GM18868 (cell line): ENCODE measurements at regions not wholly inside any gene's neighbourhood (a gene's known extent, or its start where the extent isn't known, plus 50 kb on each side); places are given as distances from the start of the nearest gene placed in this dataset.

Experiments
- ATAC-seq: cut with Tn5 transposase; IDR thresholded peaks from one replicate; pipeline ENCODE4 v1.9.1; 2021; ENCODE audit warnings: mild to moderate bottlenecking, moderate library complexity; ENCODE audit not compliant: unreplicated experiment

- no peak for ATAC-seq
These were observed 168.8 kb upstream of the TOPAZ1 start for GRCh38 chr3:44072601-44073540.

DNA sequence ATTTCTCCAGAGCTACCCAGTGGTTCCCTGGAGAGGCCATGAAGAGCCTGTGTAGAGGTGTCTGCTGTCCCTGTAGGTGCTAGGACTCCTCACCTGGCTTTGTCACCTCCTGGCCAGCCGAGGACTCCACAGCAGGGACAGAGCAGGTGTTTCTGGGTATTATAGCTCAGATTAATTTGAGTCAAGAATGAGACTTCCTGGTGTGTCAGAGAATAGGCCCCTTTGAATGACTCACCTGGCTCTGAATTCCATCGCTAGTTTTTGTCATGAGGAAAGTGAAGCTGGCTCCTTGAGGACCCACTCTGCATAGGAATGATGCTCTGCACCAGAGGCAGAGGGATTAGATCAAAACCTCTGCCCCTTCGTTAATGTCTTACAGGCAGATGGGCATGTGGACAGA is 167.5 kb upstream of the TOPAZ1 start:
- no peak for ATAC-seq

DNA sequence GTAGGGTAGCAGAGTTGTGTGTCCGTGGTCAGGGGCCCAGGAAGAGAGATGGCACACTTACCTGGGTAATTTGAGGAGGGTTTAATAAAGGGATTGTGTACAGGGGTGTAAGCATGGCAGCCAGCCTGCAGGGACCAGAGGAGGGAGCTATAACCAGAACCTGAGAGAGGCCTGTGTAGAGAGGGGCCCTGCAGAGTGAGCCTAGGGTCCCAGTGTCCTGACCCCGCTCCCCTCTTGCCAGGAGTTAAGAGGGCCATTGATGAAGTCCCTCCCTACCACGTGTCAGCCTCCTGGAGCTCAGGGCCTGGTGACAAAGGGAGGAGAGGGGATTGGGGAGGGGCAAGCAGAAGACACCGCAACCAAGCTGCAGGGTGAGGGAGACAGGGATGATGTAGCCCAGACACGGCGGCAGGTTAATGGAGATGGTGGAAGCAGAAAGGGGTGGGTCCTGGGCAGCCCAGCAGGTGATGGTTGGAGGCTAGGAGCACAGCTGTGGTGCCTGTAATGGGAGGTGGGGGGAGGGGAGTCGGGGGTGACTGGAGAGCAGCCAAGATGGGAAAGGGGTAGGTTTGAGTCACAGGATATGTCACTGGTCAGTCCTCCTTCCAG is 165.4 kb upstream of the TOPAZ1 start:
- ATAC-seq = no peak

DNA sequence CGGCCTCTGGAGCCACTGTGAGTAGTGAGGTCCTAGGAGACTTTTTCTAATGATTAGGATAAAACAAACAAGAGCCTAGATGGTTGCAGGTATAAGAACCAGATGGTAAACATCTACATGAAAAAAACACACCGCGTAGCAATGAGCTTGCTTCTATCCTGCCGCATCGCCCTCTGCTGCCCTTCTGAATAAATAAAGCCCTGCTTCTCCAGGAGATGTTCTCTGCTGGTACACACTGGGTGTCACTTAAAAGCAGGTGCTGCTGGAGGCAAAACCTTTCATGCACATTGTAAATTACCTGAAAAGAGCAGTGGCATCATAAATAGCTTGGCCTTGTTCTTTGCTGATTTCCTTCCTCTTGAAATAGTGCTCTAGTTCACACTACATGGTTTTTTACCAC is 164.4 kb upstream of the TOPAZ1 start:
- no peak for ATAC-seq

- no peak for ATAC-seq
These were observed 162.8 kb upstream of the TOPAZ1 start for GRCh38 chr3:44078863-44079262.

GRCh38 chr3:44079916-44080315 is 161.8 kb upstream of the TOPAZ1 start:
- no peak for ATAC-seq

DNA sequence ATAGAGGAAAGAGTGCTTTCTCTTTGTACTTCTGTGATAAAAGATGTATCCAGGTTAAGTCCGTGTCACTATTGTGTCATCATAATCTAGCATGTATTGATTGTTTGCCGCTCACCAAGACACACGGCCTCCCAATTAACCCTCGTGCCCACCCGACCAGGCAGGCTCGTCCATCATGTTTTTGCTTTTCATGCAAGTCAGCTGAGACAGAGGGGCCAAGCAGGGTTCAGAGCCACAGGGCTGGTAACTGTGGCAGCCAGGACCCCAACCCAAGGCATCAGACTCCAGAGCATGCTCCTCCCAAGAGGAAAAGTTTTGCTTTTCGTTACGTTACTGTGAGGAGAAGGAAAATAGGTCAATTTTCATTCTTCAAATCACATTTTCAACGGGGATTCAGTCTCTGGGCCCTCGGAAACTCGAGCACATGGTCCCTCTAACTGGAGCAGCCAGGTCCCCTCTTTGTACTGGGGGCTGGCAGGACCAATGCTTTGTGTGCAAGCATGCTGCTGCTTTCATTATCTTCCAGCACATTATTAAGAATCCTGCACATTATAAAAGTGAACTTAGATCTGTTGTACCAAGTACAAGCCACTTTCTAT is 161.1 kb upstream of the TOPAZ1 start:
- ATAC-seq = no peak

DNA sequence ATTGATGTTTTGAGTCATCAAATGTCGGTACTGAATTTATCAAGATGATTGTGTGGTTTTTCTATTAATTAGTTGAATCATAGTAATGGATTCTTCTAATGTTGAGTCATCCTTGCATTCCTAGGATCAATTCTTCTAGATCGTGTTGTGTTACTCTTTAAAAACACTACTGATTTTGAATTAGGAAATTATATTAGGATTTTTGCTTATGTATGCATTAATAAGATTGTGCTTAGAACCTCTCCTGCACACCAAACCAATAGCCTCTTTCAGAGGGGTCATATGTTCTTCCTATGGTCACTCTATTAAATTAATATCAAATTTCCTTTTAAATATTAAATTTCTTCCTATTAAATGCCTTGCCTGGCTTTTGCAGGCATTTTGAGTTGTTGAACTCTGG is 151.7 kb upstream of the TOPAZ1 start:
- no peak for ATAC-seq

GRCh38 chr3:44092497-44092896 is 149.2 kb upstream of the TOPAZ1 start:
- ATAC-seq = no peak

DNA sequence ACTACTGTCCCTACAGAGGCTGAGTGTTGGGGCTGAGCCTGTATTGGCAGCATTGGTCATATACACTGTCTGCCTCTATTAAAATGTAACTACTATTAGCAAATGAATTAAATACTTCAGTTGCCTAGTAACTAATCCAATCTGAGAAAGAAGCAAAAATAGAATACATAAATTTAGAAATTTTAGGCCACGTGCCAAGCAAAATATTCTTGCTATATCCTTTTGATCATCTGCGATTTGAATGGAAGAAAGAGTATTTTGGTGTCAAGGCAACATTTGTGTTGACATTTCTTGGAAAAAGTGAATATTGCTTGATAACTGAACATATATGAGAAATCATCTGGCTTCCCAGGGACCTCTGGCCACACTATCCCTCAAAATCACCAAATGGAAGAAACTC is 148.2 kb upstream of the TOPAZ1 start:
- ATAC-seq = no peak

DNA sequence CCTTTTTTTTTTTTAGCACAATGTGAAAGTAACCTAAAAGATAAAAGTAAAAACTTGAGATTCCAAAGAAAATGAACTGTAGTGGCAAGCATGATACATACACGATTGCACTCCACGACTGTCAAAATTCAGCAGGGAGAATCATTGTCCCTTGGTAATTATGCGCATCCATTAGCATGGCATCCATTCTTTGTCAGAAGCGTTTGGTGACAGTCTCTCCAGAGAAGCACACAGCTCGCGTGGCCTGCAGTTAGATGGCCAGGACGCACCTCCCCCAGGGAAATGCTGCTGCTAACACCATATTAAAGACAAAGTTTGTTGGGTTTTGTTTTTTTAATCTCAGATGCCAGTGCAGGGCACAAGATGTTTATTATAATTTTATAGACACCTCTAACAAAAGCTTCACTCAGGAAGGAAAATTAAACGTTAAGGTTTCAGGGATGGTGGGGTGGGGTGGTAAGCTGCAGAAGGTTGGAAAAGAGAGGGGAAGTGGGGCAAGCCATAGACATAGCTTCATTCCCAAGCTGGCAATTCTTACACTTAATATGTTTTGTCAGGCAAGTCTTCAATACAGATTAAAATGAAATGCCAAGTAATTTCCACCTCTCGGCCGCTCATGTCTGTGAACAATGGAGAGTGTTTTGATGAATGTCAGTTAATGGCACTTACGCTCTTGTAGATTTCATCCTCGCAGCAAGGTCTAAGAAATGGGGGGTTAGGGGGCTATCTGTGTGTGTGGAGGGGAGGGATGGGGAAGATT is 142.8 kb upstream of the TOPAZ1 start:
- ATAC-seq = no peak

DNA sequence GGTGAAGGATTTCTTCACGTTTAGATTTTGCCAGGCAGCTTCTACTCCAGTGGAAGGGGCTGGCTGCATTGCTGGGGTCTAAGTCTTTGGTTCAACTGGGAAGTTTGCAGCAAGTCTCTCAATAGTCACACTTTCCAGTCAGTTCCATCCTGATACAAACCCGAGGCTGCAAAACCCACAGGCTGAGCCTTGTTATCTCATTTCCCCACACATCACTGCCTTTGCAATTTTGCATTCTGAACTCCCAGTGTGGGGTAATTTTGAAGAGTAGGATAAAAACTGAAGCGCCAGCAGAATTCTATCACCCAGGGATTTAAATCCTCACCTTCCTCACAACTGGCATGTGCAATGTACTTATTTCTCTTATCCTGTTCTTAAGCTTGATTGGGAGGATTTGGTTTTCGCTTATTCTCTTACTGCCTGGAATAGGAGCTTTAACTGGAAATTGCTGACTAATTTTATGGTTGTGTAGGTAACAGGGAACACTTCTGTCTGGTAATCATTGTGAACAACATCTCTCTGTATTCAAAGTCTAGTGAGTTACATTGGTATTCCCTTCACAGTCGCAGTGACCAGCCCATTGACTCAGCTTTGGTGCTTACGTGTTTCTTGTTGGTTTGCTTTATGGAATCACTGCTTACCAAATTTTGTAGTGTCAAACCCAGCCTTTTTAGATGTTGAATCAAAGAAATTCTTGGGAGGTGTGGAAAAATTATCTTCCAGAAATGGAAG is 142.0 kb upstream of the TOPAZ1 start:
- ATAC-seq = no peak

DNA sequence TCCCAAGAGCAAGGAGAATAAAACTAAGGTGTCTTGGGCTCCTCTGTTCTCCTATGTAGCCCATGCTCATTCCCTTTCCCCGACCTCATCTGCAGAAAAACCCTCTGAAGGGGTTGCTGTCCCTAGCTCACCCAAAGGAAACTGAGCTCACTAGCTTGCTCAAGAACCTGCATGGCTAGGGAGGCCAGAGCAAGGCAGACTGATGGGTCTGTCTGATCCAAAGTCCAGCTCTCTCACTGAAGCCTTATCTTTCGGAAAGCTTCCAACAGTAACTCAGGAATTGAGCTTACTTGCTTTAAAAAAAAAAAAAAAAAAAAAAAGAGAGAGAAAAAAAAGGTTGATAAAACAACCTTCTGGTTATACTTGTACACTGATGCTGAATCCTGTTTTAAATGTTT is 141.4 kb upstream of the TOPAZ1 start:
- no peak for ATAC-seq

- no peak for ATAC-seq
These were observed 137.6 kb upstream of the TOPAZ1 start for GRCh38 chr3:44104043-44104442.

GRCh38 chr3:44104668-44105321 is 136.9 kb upstream of the TOPAZ1 start:
- peak; percentile 99 for ATAC-seq

DNA sequence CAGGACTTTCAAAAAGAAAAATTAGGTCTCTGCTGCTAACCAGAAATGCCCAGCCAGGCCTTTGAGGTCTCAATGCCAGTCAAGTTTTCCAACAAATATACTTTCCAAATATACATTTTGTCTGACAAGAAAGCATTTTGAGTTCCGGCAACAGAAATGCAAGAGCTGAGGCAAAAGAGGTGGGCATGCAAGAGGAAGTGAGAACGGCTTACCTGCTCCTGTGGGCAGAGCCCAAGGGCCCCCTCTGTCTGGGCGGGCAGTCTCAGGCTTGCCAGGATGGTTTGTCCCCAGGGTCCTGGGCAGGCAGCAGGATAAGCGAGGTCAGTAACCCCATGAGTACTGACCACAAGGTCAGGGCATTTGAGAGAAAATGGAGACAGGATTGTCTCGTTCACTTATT is 136.1 kb upstream of the TOPAZ1 start:
- ATAC-seq = no peak

- ATAC-seq = no peak
These were observed 134.9 kb upstream of the TOPAZ1 start for GRCh38 chr3:44106756-44107155.

DNA sequence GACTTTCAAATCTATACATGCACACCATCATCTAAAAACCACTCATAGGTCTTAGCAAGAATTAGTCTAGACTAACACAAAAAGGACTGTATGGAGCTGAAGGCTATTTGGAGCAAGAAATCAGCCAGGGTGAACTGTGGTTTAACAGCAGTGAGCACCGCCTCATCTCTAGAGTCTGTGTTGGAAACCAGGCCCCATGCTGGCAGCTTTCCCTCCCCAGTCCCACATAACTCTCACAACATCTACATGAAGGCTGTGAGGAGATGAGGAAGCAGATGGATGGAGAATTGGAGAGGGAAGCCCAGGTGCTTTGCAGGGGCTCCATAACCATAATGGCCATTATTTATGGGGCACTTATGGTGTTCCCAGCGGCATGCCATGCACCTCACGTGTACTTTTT is 133.2 kb upstream of the TOPAZ1 start:
- no peak for ATAC-seq

DNA sequence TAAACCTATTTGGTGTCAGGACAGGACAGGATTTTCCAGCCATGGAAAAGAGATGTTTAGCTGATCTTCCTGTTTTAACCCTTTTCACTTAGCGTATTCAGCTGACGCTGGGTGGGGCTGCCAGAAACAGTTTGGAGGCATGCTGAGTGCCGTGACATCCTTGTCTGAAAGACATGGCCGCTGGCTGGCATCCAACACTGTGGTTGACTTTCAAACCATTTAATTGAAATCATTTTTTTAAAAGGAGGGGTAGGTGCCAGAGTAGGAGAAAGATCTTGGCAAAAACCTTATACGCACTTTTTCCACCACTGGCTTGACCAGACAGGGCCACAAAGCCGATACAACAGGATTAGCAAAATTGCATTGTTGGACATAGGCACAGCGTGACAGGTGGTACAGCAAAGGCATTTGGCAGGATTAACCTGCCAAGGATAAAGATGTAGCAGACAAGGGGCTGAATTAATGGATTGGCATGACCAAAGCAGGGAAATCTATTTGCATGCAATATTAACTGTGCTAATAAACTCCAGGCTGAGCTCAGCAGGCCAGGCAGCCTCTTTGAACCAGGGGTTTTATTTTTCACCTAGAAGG is 131.8 kb upstream of the TOPAZ1 start:
- ATAC-seq = no peak

- no peak for ATAC-seq
These were observed 131.0 kb upstream of the TOPAZ1 start for GRCh38 chr3:44110648-44111047.
